ENCODE measurements at regions not wholly inside any gene's neighbourhood (a gene's known extent, or its start where the extent isn't known, plus 50 kb on each side); places are given as distances from the start of the nearest gene placed in this dataset.

DNA sequence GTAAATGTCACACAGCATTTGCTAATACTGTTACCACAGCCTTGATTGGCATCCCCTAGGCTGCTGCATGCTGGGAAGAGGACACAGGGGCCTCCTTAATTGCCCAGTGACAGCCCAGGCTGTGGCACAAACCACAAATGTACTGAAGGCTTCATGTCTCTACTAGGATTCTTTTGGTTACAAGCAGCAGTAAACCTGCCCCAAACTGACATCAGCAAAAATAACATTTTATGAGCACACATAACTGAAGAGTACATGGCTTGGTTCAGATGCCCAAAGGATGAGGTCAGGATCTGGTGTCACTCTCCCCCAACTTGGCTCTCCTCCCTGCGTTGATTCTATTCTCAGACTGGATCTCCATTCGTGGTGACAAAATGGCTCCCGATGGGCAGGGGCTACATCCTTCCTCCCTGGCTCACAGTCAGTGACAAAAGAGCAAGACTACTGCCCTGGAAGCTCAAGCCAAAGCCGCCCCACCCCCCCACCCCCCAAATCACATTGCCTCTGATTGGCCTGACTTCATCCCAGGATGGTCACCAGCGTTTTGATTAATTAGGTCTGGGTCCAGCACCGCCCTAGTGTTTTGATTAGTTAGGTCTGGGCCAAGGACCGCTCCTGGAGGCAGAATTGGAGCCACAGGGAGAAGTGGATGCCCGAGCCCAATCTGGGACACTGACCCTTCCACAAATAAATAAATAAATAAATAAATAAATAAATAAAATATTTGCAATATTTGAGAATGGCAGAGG is 180.5 kb upstream of the RBPJ start:
- TF ChIP-seq, protein P1, sequence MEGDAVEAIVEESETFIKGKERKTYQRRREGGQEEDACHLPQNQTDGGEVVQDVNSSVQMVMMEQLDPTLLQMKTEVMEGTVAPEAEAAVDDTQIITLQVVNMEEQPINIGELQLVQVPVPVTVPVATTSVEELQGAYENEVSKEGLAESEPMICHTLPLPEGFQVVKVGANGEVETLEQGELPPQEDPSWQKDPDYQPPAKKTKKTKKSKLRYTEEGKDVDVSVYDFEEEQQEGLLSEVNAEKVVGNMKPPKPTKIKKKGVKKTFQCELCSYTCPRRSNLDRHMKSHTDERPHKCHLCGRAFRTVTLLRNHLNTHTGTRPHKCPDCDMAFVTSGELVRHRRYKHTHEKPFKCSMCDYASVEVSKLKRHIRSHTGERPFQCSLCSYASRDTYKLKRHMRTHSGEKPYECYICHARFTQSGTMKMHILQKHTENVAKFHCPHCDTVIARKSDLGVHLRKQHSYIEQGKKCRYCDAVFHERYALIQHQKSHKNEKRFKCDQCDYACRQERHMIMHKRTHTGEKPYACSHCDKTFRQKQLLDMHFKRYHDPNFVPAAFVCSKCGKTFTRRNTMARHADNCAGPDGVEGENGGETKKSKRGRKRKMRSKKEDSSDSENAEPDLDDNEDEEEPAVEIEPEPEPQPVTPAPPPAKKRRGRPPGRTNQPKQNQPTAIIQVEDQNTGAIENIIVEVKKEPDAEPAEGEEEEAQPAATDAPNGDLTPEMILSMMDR (IDR thresholded peaks at IDR 0.05): no peak
- no peak for TF ChIP-seq POLR2A (IDR thresholded peaks at IDR 0.05)

Measured in testis (tissue), 2 donors.